Thyroid gland (tissue), 4 donors: ENCODE measurements at regions not wholly inside any gene's neighbourhood (a gene's known extent, or its start where the extent isn't known, plus 50 kb on each side); places are given as distances from the start of the nearest gene placed in this dataset.

Source experiments
- DNase-seq, 2 donors: peaks; one replicate each; pipeline ENCODE4 v3.0.0-alpha.2; 2019
- H3K27ac ChIP-seq, 3 donors: fragments of 200-600 bp; sonication (generic); 1 replicate in 2 of 3; 2 replicates in 1 of 3; pipeline ENCODE4 v1.5.1; 2016 to 2019; ENCODE audit warnings: mild to moderate bottlenecking in 1 of 3, moderate library complexity in 1 of 3
- H3K27me3 ChIP-seq: fragments of 200-600 bp; sonication (generic); one replicate; pipeline ENCODE4 v1.5.1; 2019
- H3K36me3 ChIP-seq, 2 donors: fragments of 200-600 bp; sonication (generic); one replicate each; pipeline ENCODE4 v1.5.1; 2016 to 2019
- H3K4me1 ChIP-seq, 2 donors: fragments of 200-600 bp; sonication (generic); one replicate each; pipeline ENCODE4 v1.5.1; 2017 to 2019
- H3K4me3 ChIP-seq, 3 donors: fragments of 200-600 bp; sonication (generic); replicated peaks in 1 of 3; 1 replicate in 2 of 3; 2 replicates in 1 of 3; pipeline ENCODE4 v1.5.1; 2016; ENCODE audit warnings: mild to moderate bottlenecking in 1 of 3
- H3K9me3 ChIP-seq: fragments of 200-600 bp; sonication (generic); one replicate; pipeline ENCODE4 v1.5.1; 2017
- POLR2A ChIP-seq, 2 donors: fragments of 450-650 bp; IDR thresholded peaks; one replicate each; pipeline ENCODE4 v1.6.1; 2017; ENCODE audit warnings: antibody characterized with exemption in 2 of 2, mild to moderate bottlenecking in 2 of 2, moderate library complexity in 1 of 2
- WGBS, 2 donors: methylation state at CpG; one replicate each; pipeline ENCODE4 v1.1.5; 2017; 5-methylcytosine and 5-hydroxymethylcytosine counted together
- intact Hi-C: fragments of 100-400 bp; cut with DNase I; formaldehyde crosslinking; loops from one replicate; pipeline ENCODE4 v1.15.1; 2023
- TF ChIP-seq, protein P1 (sequence below), 6 experiments: fragments of 200-600 bp in 3 of 6; fragments of 450-650 bp in 3 of 6; sonication (generic) in 3 of 6; IDR thresholded peaks; one replicate each; pipeline ENCODE4 v1.5.1; 2016 to 2019; ENCODE audit warnings: antibody characterized with exemption in 6 of 6, mild to moderate bottlenecking in 2 of 6, inconsistent platforms in 1 of 6, moderate library complexity in 1 of 6

DNA sequence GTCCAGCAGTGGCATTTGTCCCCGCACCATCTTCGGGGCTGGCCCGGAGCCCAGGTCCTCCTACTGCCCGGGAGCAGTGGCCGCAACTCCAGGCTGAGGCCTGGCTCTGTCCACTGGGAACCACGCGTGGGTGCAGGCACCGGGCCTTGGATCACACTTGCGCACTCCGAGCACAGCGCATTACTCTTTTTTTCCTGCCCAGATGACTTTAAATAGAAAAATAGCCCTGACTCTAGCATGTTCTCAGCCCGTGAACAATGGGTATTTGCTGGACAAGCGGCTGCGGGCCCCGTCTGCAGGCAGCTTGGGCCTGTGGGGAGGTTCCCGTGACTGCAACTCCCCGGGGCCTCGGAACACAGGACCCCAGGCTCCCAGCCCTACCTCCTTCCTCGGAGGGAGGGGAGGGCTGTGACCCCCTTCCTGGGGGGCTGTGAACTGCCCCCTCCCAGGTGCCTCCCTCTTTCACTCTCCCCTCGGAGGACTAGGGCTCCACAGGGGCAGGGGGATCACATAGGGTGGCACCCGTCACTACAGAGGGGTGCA, 162.2 kb downstream of the TBXT start:
- intact Hi-C loops: no loop called here
- Histone ChIP-seq H3K4me1 (peaks cover 16 to 20% of the 10 kb centered on the region in 2 donors), H3K36me3 (no peaks in the 10 kb centered on the region), H3K27ac (peak overlapping the region; percentile 82 to 96 (median 92)), H3K27me3 (no peaks in the 10 kb centered on the region), H3K4me3 (peak overlapping the region; percentile 20 to 44 (median 40)), H3K9me3 (no peaks in the 10 kb centered on the region)
- 1 to 9% methylated on average over 16 to 19 of the region's 21 CpGs for WGBS, 2 donors
- TF ChIP-seq, protein P1, sequence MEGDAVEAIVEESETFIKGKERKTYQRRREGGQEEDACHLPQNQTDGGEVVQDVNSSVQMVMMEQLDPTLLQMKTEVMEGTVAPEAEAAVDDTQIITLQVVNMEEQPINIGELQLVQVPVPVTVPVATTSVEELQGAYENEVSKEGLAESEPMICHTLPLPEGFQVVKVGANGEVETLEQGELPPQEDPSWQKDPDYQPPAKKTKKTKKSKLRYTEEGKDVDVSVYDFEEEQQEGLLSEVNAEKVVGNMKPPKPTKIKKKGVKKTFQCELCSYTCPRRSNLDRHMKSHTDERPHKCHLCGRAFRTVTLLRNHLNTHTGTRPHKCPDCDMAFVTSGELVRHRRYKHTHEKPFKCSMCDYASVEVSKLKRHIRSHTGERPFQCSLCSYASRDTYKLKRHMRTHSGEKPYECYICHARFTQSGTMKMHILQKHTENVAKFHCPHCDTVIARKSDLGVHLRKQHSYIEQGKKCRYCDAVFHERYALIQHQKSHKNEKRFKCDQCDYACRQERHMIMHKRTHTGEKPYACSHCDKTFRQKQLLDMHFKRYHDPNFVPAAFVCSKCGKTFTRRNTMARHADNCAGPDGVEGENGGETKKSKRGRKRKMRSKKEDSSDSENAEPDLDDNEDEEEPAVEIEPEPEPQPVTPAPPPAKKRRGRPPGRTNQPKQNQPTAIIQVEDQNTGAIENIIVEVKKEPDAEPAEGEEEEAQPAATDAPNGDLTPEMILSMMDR (IDR thresholded peaks at IDR 0.05): no peak
- TF ChIP-seq POLR2A (IDR thresholded peaks at IDR 0.05): peak in 1 of 2 donors; percentile 40
- DNase-seq: peak; percentile 54 to 59

DNA sequence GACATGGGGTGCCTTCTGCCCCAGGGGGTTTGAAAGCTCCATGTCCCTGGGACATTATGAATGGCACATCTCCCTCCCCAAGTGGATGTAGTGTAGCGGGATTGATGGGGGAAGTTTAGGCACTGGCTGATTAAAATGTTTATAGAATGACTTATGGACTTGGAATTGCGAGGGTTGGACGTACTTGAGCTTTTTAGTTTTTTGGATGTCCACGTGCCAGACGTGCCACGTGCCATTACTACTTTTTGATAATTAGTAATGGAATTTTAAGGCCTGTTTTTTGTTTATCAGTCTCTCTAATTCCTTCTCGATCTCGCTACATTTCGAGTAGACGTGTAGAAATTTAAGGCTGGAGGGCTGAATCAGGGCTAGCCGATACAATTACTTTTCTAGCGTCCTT, 162.8 kb downstream of the TBXT start:
- H3K36me3 ChIP-seq: no peaks in the 10 kb centered on the region
- TF ChIP-seq POLR2A (IDR thresholded peaks at IDR 0.05): no peak
- TF ChIP-seq, protein P1 (IDR thresholded peaks at IDR 0.05): no peak
- H3K4me3 ChIP-seq: peak overlapping the region in 1 of 3 donors; percentile 40
- no peaks in the 10 kb centered on the region for H3K9me3 ChIP-seq
- peaks cover 16 to 20% of the 10 kb centered on the region in 2 donors for H3K4me1 ChIP-seq
- WGBS, 2 donors: 78 to 87% methylated on average over 12 of the region's 12 CpGs
- peak overlapping the region in 2 of 3 donors; percentile 92 to 96 for H3K27ac ChIP-seq
- H3K27me3 ChIP-seq: no peaks in the 10 kb centered on the region
- intact Hi-C loops: no loop called here
- no peak for DNase-seq

DNA sequence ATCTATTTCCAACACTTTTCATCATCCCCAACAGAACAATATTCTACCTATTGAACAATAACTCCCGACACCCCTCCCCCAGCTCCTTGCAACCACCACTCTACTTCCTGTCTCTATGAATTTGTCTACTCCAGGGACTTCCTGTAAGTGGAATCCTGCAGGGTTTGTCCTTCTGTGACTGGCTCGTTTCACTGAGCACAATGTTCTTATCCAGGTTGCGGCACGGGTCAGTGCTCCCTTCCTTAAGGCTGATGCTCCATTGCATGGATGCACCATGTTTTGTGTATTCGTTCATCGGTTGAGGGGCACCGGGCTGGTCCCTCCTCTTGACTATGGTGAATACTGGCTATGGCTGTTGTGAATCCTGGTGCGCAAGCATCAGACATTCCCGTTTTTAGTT, 163.2 kb downstream of the TBXT start:
- intact Hi-C loops: no loop called here
- Histone ChIP-seq H3K36me3 (no peaks in the 10 kb centered on the region), H3K9me3 (no peaks in the 10 kb centered on the region), H3K27ac (no peak overlapping the region), H3K4me3 (no peak overlapping the region), H3K4me1 (peaks cover 16 to 20% of the 10 kb centered on the region in 2 donors), H3K27me3 (no peaks in the 10 kb centered on the region)
- no peak for TF ChIP-seq POLR2A (IDR thresholded peaks at IDR 0.05)
- TF ChIP-seq, protein P1 (IDR thresholded peaks at IDR 0.05): no peak
- WGBS, 2 donors: 72 to 84% methylated on average over 6 to 9 of the region's 9 CpGs
- DNase-seq: no peak

DNA sequence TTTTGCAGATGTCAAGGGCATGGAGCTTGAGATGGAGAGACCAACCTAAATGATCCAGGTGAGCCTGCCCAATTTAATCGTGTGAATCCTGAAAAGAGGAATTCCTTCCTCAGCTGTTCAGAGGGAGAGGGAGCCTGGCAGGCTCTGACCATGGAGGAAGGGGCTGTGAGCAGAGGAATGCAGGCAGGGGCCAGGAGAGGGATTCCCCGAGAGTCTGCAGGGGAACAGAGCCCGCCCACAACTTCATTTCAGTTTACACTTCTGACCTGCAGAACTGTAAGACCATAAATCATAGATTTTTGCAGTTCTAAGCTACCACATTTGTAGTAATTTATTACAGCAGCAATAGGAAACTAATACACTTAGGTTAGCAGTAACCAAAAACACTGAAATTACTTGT, 164.1 kb downstream of the TBXT start:
- Histone ChIP-seq H3K4me1 (peaks cover 14 to 20% of the 10 kb centered on the region in 2 donors), H3K4me3 (no peak overlapping the region), H3K9me3 (no peaks in the 10 kb centered on the region), H3K27me3 (no peaks in the 10 kb centered on the region), H3K36me3 (no peaks in the 10 kb centered on the region), H3K27ac (no peak overlapping the region)
- intact Hi-C loops: no loop called here
- TF ChIP-seq POLR2A (IDR thresholded peaks at IDR 0.05): no peak
- DNase-seq: no peak
- WGBS, 2 donors: 42 to 60% methylated on average over 3 of the region's 3 CpGs

DNA sequence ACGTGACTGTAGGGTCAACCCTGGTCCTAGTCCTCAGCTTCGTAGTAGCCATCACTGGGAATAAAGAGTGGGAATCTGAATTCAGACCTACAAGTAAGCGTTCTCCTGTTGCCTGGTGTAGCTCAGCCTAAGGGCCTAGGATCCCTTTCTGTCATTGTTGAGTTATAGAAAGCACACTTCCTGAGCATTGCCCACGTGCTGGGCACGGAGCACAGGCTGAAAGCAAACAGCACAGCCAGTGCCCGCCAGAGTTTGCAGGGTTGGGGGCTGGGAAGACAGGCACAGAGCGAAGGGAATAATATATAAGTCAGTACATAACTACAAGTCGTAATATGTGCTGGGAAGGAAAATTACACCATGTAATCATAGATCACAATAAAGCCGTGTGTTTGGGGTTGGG, 166.3 kb downstream of the TBXT start:
- H3K36me3 ChIP-seq: no peaks in the 10 kb centered on the region
- TF ChIP-seq, protein P1 (IDR thresholded peaks at IDR 0.05): no peak
- TF ChIP-seq POLR2A (IDR thresholded peaks at IDR 0.05): no peak
- peaks cover 1 to 7% of the 10 kb centered on the region in 2 donors for H3K4me1 ChIP-seq
- no peak overlapping the region for H3K4me3 ChIP-seq
- no peak for DNase-seq
- H3K27ac ChIP-seq: no peak overlapping the region
- intact Hi-C loops: no loop called here
- 80 to 86% methylated on average over 9 of the region's 9 CpGs for WGBS, 2 donors
- no peaks in the 10 kb centered on the region for H3K9me3 ChIP-seq
- no peaks in the 10 kb centered on the region for H3K27me3 ChIP-seq
